ENCODE measurements at regions not wholly inside any gene's neighbourhood (a gene's known extent, or its start where the extent isn't known, plus 50 kb on each side); places are given as distances from the start of the nearest gene placed in this dataset.

DNA sequence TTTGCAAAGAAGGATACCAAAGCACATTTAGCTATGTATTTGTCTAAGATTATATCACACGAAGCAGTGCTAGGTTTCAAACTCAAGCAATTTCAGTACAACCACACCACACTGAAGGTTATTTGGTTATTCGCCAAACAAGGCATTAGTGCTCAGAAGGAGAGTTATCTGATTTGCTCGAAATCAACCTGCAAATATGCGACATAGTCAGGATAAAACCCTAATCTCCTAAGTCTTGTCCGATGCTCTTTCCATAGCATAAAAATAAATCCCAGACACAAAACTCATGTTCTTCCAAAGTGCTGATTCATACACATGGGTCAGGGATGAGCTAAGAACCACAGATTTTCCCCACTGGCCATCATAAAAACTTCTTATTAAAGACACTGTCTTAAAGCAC lies 1288.0 kb upstream of the SORCS1 start:
- no peak for DNase-seq

- no peak for DNase-seq
Observed at GRCh38 chr10:108450280-108450679, 1285.8 kb upstream of the SORCS1 start.

DNA sequence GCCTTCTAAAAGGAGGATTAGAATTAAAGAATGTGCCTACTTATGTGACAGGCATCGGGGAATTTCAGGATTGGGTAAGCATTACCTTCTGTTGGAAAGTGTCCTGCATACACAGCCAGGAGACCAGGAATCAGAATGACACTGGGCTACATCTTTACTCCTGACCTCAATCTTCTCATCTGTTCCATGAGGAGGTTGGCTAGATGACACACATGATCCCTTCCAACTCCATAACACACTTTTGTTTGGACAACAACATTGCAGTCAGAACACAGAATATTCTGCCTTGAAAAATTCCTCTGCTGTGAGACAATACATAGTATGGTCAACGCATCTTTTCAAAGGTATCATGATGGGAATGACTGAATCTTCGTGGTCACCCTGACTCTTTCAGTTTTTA lies 1281.2 kb upstream of the SORCS1 start:
- DNase-seq, result no peak

- DNase-seq, result no peak
Observed at GRCh38 chr10:108443636-108444035, 1279.1 kb upstream of the SORCS1 start.

GRCh38 chr10:108439397-108439796 lies 1274.9 kb upstream of the SORCS1 start:
- no peak for DNase-seq

GRCh38 chr10:108436096-108436495 lies 1271.6 kb upstream of the SORCS1 start:
- peak; percentile 17 for DNase-seq

GRCh38 chr10:108434559-108435252 lies 1270.2 kb upstream of the SORCS1 start:
- peak; percentile 39 for DNase-seq

DNA sequence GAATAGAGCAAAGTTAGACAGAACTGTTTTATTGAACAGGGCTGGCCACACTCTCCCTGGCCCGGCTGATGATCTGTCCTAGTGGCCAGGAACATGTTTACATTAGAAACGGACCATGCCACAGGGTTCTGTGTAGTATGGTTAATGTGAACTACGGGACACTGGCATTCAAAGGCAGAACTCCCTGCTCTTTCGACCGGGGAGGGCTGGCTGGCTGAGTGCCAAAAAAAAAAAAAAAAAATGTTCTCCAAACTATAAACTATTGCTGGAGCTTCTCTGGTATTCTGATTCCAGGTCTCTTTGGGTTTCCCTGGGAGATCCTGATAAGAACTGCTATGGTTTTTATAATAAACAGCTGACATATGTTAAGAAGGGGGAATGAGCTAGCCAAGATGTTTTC lies 1262.6 kb upstream of the SORCS1 start:
- no peak for DNase-seq

DNA sequence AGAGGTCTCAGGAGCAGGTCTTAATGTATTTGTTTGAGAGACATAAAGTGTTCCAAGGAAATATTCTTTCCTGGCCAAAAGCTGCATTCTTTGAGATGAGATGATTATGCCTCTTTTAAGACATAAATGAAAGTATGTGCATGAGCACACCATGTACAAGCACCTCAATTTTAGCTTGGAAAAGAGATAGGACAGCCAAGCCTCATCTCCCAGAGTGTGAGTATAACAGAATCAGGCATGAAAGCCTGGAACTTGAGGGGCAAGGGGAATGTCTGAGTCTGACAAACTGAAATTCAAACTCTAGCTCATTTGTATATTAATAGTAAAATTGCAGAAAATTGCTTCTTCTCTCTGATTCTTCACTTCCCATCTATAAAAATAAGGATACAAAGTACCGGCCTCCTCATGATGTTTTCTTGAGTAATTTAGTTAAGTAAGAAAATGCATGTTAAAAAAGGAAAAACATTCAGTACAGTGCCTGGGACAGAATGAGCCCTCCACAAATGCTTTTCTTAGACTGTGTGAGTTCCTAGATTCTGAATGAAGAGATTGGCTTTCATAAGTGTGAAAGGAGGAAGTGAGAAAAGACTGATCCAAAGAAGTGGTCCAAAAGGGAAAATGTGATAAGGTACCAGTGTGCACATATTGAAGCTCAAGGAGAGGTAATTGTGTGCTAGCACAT lies 1260.9 kb upstream of the SORCS1 start:
- DNase-seq, result no peak

- no peak for DNase-seq
Observed at GRCh38 chr10:108424656-108425055, 1260.2 kb upstream of the SORCS1 start.

GRCh38 chr10:108422286-108422685 lies 1257.8 kb upstream of the SORCS1 start:
- no peak for DNase-seq

DNA sequence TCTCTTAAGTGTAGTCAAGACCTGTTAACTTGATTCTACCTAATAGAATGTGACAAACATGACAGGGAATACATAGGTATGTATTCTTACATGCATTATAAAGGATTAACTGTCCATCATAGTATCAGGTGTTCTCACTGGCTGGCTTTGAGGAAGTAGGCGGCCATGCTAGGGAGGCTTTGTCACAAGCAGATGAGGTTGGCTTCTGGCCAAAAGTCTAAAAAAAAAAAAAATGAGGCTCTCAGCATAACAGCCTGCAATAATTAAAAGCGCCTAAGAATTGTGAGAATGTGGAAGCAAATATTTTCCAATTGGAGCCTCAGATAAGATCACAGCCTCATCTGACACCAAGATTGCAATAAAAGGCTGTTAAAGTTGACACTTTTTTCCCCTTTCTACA lies 1256.8 kb upstream of the SORCS1 start:
- DNase-seq, result no peak

- DNase-seq, result no peak
Observed at GRCh38 chr10:108413954-108414353, 1249.4 kb upstream of the SORCS1 start.

- DNase-seq, result no peak
Observed at GRCh38 chr10:108412323-108412722, 1247.8 kb upstream of the SORCS1 start.

GRCh38 chr10:108411894-108412293 lies 1247.4 kb upstream of the SORCS1 start:
- no peak for DNase-seq

GRCh38 chr10:108411206-108411605 lies 1246.7 kb upstream of the SORCS1 start:
- DNase-seq, result no peak

- DNase-seq, result no peak
Observed at GRCh38 chr10:108410236-108410635, 1245.7 kb upstream of the SORCS1 start.

DNA sequence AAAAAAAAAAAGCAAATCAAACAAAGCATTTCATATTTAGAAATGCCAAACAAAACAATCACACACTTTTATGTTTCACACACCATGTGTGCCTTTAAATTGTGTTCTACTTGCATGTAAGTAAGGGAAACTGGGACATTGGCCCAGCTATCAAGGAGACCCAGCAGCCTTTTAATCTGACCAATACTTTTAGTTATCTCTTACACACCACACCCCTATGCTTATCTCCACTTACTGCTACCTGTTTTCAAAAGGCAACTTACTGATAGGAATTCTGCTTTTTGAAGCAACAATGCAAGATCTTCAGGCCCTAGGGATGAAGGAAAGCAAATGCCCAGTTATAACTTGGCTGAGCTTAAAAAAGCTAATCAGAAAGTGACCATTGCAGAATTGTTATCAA lies 1244.8 kb upstream of the SORCS1 start:
- no peak for DNase-seq

GRCh38 chr10:108404155-108404554 lies 1239.6 kb upstream of the SORCS1 start:
- no peak for DNase-seq

DNA sequence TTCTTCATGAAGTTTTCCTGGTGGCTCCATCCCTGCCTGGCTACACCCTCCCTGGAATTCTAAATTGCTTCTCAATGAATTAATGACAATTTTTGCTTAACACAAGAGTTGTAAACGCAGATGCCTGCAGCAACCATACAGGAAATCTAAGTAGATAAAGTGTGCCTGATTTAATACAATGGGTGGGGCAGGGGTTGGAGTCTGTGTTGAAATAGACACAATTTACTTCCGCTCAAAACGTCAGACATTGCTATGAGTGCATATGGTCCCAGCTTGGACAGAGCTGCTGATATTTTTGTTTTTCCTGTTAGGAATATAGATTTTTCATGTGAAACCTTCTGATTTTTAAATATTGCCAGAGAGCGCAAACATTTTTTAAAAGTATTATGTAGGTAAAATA lies 1235.0 kb upstream of the SORCS1 start:
- DNase-seq, result no peak

- peak; percentile 48 for DNase-seq
Observed at GRCh38 chr10:108393089-108393488, 1228.6 kb upstream of the SORCS1 start.

- DNase-seq, result no peak
Observed at GRCh38 chr10:108392286-108392685, 1227.8 kb upstream of the SORCS1 start.

DNA sequence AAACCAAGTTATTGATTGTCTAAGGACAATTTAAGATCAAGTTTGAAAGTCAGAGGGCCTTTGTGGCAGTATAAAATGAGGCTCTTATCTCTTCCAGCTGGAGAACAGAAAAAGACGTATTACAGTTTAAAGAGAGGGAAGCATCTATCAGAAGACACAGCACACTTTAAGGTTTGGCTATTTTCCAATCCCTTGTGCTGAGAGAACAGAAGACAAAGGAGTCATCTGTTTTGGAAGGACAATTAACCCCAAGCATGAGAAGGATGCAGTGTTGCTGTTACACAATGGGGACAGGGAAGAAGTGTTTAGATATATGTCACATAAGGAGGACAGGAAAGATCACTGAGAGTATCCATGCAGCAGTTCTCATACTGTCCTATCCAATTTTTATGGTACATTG lies 1224.2 kb upstream of the SORCS1 start:
- DNase-seq, result no peak

DNA sequence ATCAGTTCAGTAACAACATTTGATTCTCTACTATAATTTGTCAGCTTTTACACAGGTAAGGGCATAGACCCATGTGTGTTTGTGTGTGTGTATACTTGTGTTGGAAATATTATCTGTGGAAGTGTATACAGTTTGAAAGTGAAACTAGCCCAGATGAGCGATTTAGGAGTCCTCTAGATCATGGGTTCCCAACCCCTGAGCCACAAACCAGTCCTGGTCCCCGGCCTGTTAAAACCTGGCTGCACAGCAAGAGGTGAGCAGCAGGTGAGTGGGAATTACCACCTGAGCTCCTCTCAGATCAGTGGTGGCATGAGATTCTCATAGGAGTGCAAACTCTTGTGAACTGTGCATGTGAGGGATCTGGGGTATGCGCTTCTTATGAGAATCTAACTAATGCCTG lies 1221.5 kb upstream of the SORCS1 start:
- no peak for DNase-seq

DNA sequence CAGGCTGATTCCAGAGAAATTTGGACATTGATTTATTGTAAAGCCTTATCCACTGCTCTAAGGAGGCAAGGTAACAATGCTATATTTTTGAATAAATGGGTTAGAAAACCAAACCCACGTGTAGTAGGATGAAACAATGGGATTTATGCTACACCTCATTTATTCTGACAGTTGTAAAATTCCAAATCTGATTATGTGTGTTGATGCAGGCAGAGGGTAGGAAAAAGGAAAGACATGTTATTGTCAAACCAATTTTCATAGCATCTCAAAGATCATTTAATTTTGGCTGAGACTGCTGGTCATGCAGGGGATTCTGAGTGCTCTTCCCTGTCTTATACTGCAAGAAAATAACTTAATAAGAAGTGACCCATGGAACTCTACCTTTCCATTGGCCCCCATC lies 1219.9 kb upstream of the SORCS1 start:
- DNase-seq, result no peak

Measured in NCI-H446 treated with DMSO at 0.1 percent for 48 hours (cell line).